ENCODE measurements at regions not wholly inside any gene's neighbourhood (a gene's known extent, or its start where the extent isn't known, plus 50 kb on each side); places are given as distances from the start of the nearest gene placed in this dataset.

GRCh38 chr3:89841041-89841440 is 733.6 kb downstream of the EPHA3 start:
- no peaks in the 10 kb centered on the region for H3K36me3 Mint-ChIP-seq
- Histone ChIP-seq H3K27ac (ENCODE audit: low read depth in 1 of 2, low read length in 2 of 2) (no peak overlapping the region), H3K36me3 (replicated peaks in 1 of 2; ENCODE audit: control insufficient read depth in 1 of 2, insufficient read depth in 2 of 2, low read length in 2 of 2) (no peaks in the 10 kb centered on the region), H3K9me3 (replicated peaks in 1 of 2; ENCODE audit: control insufficient read depth in 1 of 2, insufficient read depth in 1 of 2, low read length in 2 of 2) (no peaks in the 10 kb centered on the region), H4K20me1 (ENCODE audit: insufficient read depth, low read length) (no peaks in the 10 kb centered on the region), H2AFZ (ENCODE audit: insufficient read depth, low read depth, low read length, poor library complexity, severe bottlenecking) (no peak overlapping the region), H3K4me1 (ENCODE audit: control insufficient read depth in 1 of 2, insufficient read depth in 2 of 2, low read length in 2 of 2) (no peaks in the 10 kb centered on the region), H3K4me3 (replicated peaks in 1 of 3; ENCODE audit: low read depth in 2 of 3, low read length in 3 of 3) (no peak overlapping the region), H3K4me2 (replicated peaks; ENCODE audit: extremely low read depth, low read length, poor library complexity, severe bottlenecking) (no peak overlapping the region), H3K27me3 (ENCODE audit: control insufficient read depth in 2 of 2, insufficient read depth in 2 of 2, low read length in 2 of 2) (no peaks in the 10 kb centered on the region), H3K79me2 (ENCODE audit: insufficient read depth, low read length) (no peaks in the 10 kb centered on the region), H3K9ac (ENCODE audit: insufficient read depth, low read length, poor library complexity, severe bottlenecking) (no peak overlapping the region)
- no peak overlapping the region for H3K27ac Mint-ChIP-seq
- DNase-seq, result no peak
- H3K27me3 Mint-ChIP-seq (ENCODE audit: low read depth in 3 of 3), result no peaks in the 10 kb centered on the region
- intact Hi-C loops (cut with micrococcal nuclease), result no loop called here
- TF ChIP-seq CTCF (IDR thresholded peaks at IDR 0.05), result no peak
- H3K4me3 Mint-ChIP-seq, result no peak overlapping the region
- no peaks in the 10 kb centered on the region for H3K4me1 Mint-ChIP-seq
- peaks cover 0 to 1% (median 0%) of the 10 kb centered on the region in 7 donors for H3K9me3 Mint-ChIP-seq

DNA sequence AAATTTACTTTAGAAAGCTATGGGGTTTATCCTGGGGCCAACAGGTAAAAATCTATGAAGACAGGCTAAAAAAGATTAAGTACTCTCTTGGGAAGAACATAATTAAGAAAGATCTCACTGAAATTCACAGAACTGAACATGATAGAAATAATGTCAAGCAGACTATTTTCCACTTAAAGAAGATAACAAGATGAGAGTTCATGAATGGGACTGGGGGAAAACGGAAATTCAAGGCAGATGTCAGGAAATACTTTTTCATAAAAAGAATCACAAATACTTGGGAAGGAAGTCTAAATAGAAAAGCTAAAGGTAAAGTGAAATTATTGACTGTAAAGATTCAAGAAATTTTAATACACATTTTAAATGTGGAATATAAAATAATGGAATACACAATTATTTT is 737.6 kb downstream of the EPHA3 start:
- H3K4me1 Mint-ChIP-seq, result no peaks in the 10 kb centered on the region
- intact Hi-C loops (cut with micrococcal nuclease), result no loop called here
- Histone ChIP-seq H3K4me3 (replicated peaks in 1 of 3; ENCODE audit: low read depth in 2 of 3, low read length in 3 of 3) (no peak overlapping the region), H3K27me3 (ENCODE audit: control insufficient read depth in 2 of 2, insufficient read depth in 2 of 2, low read length in 2 of 2) (no peaks in the 10 kb centered on the region), H3K79me2 (ENCODE audit: insufficient read depth, low read length) (no peaks in the 10 kb centered on the region), H4K20me1 (ENCODE audit: insufficient read depth, low read length) (no peaks in the 10 kb centered on the region), H3K36me3 (replicated peaks in 1 of 2; ENCODE audit: control insufficient read depth in 1 of 2, insufficient read depth in 2 of 2, low read length in 2 of 2) (no peaks in the 10 kb centered on the region), H3K27ac (ENCODE audit: low read depth in 1 of 2, low read length in 2 of 2) (no peak overlapping the region), H3K9me3 (replicated peaks in 1 of 2; ENCODE audit: control insufficient read depth in 1 of 2, insufficient read depth in 1 of 2, low read length in 2 of 2) (no peaks in the 10 kb centered on the region), H3K9ac (ENCODE audit: insufficient read depth, low read length, poor library complexity, severe bottlenecking) (no peak overlapping the region), H2AFZ (ENCODE audit: insufficient read depth, low read depth, low read length, poor library complexity, severe bottlenecking) (no peak overlapping the region), H3K4me1 (ENCODE audit: control insufficient read depth in 1 of 2, insufficient read depth in 2 of 2, low read length in 2 of 2) (no peaks in the 10 kb centered on the region), H3K4me2 (replicated peaks; ENCODE audit: extremely low read depth, low read length, poor library complexity, severe bottlenecking) (no peak overlapping the region)
- no peak for TF ChIP-seq CTCF (IDR thresholded peaks at IDR 0.05)
- H3K4me3 Mint-ChIP-seq, result no peak overlapping the region
- no peaks in the 10 kb centered on the region for H3K27me3 Mint-ChIP-seq (ENCODE audit: low read depth in 3 of 3)
- H3K27ac Mint-ChIP-seq, result no peak overlapping the region
- peaks cover 0 to 3% (median 0%) of the 10 kb centered on the region in 7 donors for H3K9me3 Mint-ChIP-seq
- no peak for DNase-seq
- WGBS (ENCODE audit: insufficient coverage), result no CpG with 5 or more reads among the region's 1 CpG
- no peaks in the 10 kb centered on the region for H3K36me3 Mint-ChIP-seq
